MM.1S (cell line): ENCODE measurements at regions not wholly inside any gene's neighbourhood (a gene's known extent, or its start where the extent isn't known, plus 50 kb on each side); places are given as distances from the start of the nearest gene placed in this dataset.

Experiments used
- DNase-seq: peaks from one replicate; pipeline ENCODE4 v3.0.0-alpha.2; 2015
- H2AFZ ChIP-seq: fragments of 300-600 bp; sonication (generic); 2 replicates; pipeline ENCODE4 v1.6.0; 2016; ENCODE audit warnings: antibody characterized with exemption, low read length
- H3F3A ChIP-seq: fragments of 300-600 bp; sonication (generic); 2 replicates; pipeline ENCODE4 v1.6.1; 2016; ENCODE audit warnings: mild to moderate bottlenecking, antibody characterized with exemption, low read length, moderate library complexity, mixed read lengths; ENCODE audit not compliant: insufficient read depth
- H3K27ac ChIP-seq: fragments of 300-600 bp; sonication (generic); 2 replicates; pipeline ENCODE4 v1.5.1; 2016; ENCODE audit warnings: mild to moderate bottlenecking, low read length
- H3K27me3 ChIP-seq: fragments of 300-600 bp; sonication (generic); replicated peaks from 2 replicates; pipeline ENCODE4 v1.6.0; 2016; ENCODE audit warnings: low read length; ENCODE audit not compliant: insufficient read depth
- H3K36me3 ChIP-seq: fragments of 300-600 bp; sonication (generic); replicated peaks from 2 replicates; pipeline ENCODE4 v1.6.1; 2016; ENCODE audit warnings: mild to moderate bottlenecking, low read length, mixed read lengths; ENCODE audit not compliant: insufficient read depth
- H3K4me1 ChIP-seq: fragments of 300-600 bp; sonication (generic); 2 replicates; pipeline ENCODE4 v1.6.1; 2016; ENCODE audit warnings: low read length, mixed read lengths
- H3K4me2 ChIP-seq: fragments of 300-600 bp; sonication (generic); 2 replicates; pipeline ENCODE4 v1.6.0; 2016; ENCODE audit warnings: low read depth, low read length
- H3K4me3 ChIP-seq: fragments of 300-600 bp; sonication (generic); 2 replicates; pipeline ENCODE4 v1.5.1; 2016; ENCODE audit warnings: low read length, mixed read lengths
- H3K79me2 ChIP-seq: fragments of 300-600 bp; sonication (generic); 2 replicates; pipeline ENCODE4 v1.6.1; 2016; ENCODE audit warnings: mixed run types, low read length, mixed read lengths
- H3K9ac ChIP-seq: fragments of 300-600 bp; sonication (generic); 2 replicates; pipeline ENCODE4 v1.6.1; 2016; ENCODE audit warnings: low read length, mixed read lengths
- H3K9me2 ChIP-seq: fragments of 300-600 bp; sonication (generic); replicated peaks from 2 replicates; pipeline ENCODE4 v1.6.1; 2016; ENCODE audit warnings: mild to moderate bottlenecking, low read length, mixed read lengths; ENCODE audit not compliant: insufficient read depth
- H3K9me3 ChIP-seq: fragments of 300-600 bp; sonication (generic); replicated peaks from 2 replicates; pipeline ENCODE4 v1.6.1; 2016; ENCODE audit warnings: mild to moderate bottlenecking, low read length, mixed read lengths; ENCODE audit not compliant: insufficient read depth
- H4K20me1 ChIP-seq: fragments of 300-600 bp; sonication (generic); 2 replicates; pipeline ENCODE4 v1.6.1; 2016; ENCODE audit warnings: mild to moderate bottlenecking, low read length, moderate library complexity, mixed read lengths; ENCODE audit not compliant: insufficient read depth
- EZH2 ChIP-seq: fragments of 300-600 bp; sonication (generic); optimal IDR thresholded peaks from 2 replicates; pipeline ENCODE3; 2017; ENCODE audit warnings: low read depth, mild to moderate bottlenecking, antibody characterized with exemption, low read length, mixed read lengths
- EZH2phosphoT487 ChIP-seq: fragments of 300-600 bp; sonication (generic); IDR thresholded peaks from 2 replicates; pipeline ENCODE4 v1.6.1; 2018; ENCODE audit warnings: antibody characterized with exemption, low read length
- TF ChIP-seq, protein P1 (sequence below): fragments of 300-600 bp; sonication (generic); IDR thresholded peaks from 2 replicates; pipeline ENCODE4 v1.5.1; 2016; ENCODE audit warnings: antibody characterized with exemption, low read length, mixed read lengths

DNA sequence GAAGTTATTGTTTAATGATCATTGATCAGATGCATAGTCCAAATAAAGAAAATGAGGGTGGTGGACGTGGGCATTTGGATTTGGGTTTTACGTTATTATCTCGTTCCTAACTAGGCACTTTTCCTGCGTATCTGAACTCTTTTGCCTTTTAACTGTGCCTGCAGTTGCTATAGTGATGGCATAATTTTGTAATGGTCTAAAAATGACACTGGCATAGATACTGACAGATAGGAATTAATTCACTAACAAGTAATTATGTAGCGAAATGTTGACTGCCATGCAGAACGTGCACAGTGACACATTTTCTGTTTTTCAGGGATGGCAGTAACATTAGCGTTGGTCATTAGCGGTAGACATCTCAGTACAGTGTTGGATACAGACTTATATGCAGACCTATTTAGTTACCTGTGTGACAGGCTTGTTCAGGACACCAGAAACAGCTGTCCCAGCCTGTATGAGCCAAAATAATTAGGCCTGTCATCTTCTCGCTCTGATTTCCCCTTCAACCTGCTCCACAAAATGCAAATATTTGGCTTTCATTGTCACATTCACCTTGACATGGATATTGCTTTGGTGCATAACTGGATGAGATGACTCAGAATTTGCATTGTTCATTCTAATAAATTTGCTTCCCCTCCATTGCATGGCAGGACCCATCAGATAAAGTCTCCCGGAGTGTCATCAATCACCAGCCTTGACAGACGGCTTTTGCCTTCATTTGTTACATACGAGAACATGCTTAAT, 413.3 kb upstream of the IRX1 start:
- no peaks in the 10 kb centered on the region for H3K36me3 ChIP-seq
- no peak for DNase-seq
- H3K4me3 ChIP-seq: no peak overlapping the region
- H3K4me1 ChIP-seq: no peaks in the 10 kb centered on the region
- H3F3A ChIP-seq: no peaks in the 10 kb centered on the region
- H4K20me1 ChIP-seq: no peaks in the 10 kb centered on the region
- no peak for TF ChIP-seq EZH2
- no peak for TF ChIP-seq EZH2phosphoT487
- TF ChIP-seq, protein P1, sequence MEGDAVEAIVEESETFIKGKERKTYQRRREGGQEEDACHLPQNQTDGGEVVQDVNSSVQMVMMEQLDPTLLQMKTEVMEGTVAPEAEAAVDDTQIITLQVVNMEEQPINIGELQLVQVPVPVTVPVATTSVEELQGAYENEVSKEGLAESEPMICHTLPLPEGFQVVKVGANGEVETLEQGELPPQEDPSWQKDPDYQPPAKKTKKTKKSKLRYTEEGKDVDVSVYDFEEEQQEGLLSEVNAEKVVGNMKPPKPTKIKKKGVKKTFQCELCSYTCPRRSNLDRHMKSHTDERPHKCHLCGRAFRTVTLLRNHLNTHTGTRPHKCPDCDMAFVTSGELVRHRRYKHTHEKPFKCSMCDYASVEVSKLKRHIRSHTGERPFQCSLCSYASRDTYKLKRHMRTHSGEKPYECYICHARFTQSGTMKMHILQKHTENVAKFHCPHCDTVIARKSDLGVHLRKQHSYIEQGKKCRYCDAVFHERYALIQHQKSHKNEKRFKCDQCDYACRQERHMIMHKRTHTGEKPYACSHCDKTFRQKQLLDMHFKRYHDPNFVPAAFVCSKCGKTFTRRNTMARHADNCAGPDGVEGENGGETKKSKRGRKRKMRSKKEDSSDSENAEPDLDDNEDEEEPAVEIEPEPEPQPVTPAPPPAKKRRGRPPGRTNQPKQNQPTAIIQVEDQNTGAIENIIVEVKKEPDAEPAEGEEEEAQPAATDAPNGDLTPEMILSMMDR: no peak
- H2AFZ ChIP-seq: no peak overlapping the region
- no peak overlapping the region for H3K4me2 ChIP-seq
- H3K9ac ChIP-seq: no peak overlapping the region
- H3K9me2 ChIP-seq: no peaks in the 10 kb centered on the region
- no peaks in the 10 kb centered on the region for H3K79me2 ChIP-seq
- no peak overlapping the region for H3K27ac ChIP-seq
- no peaks in the 10 kb centered on the region for H3K27me3 ChIP-seq
- no peaks in the 10 kb centered on the region for H3K9me3 ChIP-seq

DNA sequence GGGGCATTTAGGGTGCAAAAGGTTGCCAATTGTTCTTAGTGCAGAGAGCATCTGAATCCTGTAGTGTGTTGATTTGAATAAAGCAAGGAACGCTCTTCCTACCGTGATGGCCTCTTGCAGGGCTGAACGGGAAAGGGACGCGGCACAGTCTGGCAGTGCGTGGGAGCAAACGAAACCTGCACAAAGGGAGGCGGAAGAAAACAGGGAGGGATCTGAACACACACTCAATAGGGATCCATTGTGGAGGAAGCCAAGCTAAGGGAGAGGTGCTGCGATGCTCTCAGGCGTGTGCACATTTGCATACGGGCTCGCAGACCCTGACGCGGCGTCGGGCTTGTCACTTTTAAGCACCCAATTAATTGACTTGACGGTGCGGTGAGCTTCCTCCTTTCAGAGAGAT, 414.0 kb upstream of the IRX1 start:
- H3K27ac ChIP-seq: no peak overlapping the region
- no peaks in the 10 kb centered on the region for H3K27me3 ChIP-seq
- H3K4me3 ChIP-seq: no peak overlapping the region
- H3K36me3 ChIP-seq: no peaks in the 10 kb centered on the region
- no peaks in the 10 kb centered on the region for H4K20me1 ChIP-seq
- no peak overlapping the region for H3K4me2 ChIP-seq
- no peak overlapping the region for H2AFZ ChIP-seq
- no peaks in the 10 kb centered on the region for H3K4me1 ChIP-seq
- no peaks in the 10 kb centered on the region for H3K9me3 ChIP-seq
- TF ChIP-seq, protein P1: no peak
- no peak for TF ChIP-seq EZH2
- no peak for TF ChIP-seq EZH2phosphoT487
- no peaks in the 10 kb centered on the region for H3K79me2 ChIP-seq
- H3K9ac ChIP-seq: no peak overlapping the region
- no peaks in the 10 kb centered on the region for H3K9me2 ChIP-seq
- DNase-seq: no peak
- no peaks in the 10 kb centered on the region for H3F3A ChIP-seq

GRCh38 chr5:3180636-3181035, 415.0 kb upstream of the IRX1 start:
- H2AFZ ChIP-seq: no peak overlapping the region
- H3K27me3 ChIP-seq: no peaks in the 10 kb centered on the region
- no peaks in the 10 kb centered on the region for H3F3A ChIP-seq
- no peak overlapping the region for H3K4me2 ChIP-seq
- H3K9me3 ChIP-seq: no peaks in the 10 kb centered on the region
- DNase-seq: no peak
- H3K9ac ChIP-seq: no peak overlapping the region
- H3K9me2 ChIP-seq: no peaks in the 10 kb centered on the region
- H3K4me3 ChIP-seq: no peak overlapping the region
- H3K4me1 ChIP-seq: no peaks in the 10 kb centered on the region
- H3K79me2 ChIP-seq: no peaks in the 10 kb centered on the region
- TF ChIP-seq EZH2 (no peak), EZH2phosphoT487 (no peak)
- TF ChIP-seq, protein P1: no peak
- H4K20me1 ChIP-seq: no peaks in the 10 kb centered on the region
- no peaks in the 10 kb centered on the region for H3K36me3 ChIP-seq
- no peak overlapping the region for H3K27ac ChIP-seq
